Kidney glomerular epithelial cell (primary cell): ENCODE measurements at regions not wholly inside any gene's neighbourhood (a gene's known extent, or its start where the extent isn't known, plus 50 kb on each side); places are given as distances from the start of the nearest gene placed in this dataset.
"Not testable (repeated sequence)": the region's sequence is repeated elsewhere in the genome, so short reads cannot be mapped to it uniquely, and the experiment has no call there.

Experiments used
- DNase-seq: peaks from one replicate; lab custom pipeline; 2025; lab: John Stamatoyannopoulos, UW

DNA sequence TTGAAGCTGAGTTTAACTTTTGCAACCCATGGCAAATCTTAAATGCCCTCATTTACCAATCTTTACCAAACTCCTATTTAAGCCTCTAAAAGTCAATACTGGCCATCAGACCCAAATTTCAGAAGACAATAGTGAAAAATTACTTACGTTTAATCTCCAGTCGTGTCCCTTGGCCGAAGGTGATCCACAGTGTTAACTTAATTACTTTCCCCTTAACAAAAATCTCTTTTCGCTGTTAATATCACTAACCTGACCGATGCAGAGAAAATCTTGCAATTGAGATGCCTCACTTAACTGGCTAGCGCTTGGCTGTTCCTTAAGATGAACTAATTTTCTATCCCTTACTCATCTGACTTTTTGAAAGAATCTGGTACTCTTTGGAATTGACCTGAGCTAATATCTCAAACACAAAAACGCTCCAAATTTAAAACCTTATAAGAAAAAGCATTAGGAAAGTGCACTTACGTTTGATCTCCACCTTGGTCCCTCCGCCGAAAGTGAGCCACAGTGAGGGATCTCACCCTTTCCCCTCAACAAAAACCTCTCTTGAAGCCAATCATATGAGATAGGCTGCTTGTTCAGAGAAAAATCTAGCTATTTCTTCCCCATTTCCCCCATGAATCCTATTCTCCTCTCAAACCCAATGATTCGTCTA is 169.1 kb downstream of the RPIA start:
- no peak for DNase-seq

DNA sequence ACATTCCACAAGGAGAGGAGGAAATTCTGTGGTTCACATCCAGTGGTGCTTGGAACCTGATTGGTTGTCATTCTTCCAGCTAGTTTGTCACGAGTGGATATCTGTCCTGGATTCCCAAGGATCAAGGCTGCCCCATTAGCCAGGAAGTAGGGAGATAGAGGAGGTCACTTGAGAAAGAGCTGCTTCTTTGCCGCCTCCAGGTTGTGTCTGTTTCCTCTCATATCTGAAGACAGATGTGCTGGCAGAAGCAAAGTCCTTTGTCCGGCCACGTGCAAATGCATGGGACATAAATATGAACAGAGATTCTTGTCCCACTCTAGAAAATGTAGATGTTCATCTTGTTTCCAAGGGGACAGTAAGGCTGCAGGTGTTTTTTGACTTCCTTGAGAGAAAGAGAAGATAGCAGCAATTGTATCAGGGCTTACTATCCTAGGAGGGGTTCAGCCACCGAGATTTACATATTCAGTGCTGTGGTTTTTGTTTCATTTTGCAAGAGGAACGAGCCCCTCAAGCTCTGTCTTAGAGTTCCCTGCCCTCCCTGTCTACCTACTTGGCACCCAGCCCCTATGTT is 174.4 kb downstream of the RPIA start:
- DNase-seq = no peak

DNA sequence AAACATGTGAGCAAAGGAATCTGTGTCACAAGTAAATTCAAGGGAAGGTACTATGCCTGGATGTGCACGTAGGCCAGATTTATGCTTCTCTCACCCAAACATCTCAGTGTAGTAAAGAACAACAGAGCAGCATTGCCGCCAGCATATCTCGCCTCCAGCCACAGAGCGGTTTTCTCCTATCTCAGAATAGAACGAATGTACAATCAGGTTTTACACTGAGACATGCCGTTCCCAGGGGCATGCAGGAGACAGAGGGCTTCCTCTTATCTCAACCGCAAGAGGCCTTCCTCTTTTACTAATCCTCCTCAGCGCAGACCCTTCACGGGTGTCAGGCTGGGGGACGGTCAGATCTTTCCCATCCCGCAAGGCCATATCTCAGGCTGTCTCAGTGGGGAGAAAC is 175.3 kb downstream of the RPIA start:
- no peak for DNase-seq

DNA sequence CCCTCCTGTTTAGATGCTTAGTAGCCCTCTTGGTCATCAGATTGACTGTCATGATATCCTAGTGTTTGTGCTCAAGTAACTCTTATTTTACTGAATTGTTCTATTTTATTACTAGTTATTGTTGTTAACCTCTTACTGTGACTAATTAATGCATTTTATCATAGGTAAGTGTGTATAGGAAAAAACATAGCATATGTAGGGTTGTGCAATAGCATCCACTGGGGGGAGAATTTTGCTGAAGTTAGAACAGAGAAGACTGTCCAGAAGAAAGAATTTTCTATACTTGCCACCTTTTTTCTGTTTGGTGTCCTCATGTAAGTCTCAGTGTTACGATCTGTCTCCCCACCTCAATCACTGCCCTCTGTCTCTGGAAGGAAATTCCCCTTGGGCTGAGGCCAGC is 177.4 kb downstream of the RPIA start:
- DNase-seq = no peak

DNA sequence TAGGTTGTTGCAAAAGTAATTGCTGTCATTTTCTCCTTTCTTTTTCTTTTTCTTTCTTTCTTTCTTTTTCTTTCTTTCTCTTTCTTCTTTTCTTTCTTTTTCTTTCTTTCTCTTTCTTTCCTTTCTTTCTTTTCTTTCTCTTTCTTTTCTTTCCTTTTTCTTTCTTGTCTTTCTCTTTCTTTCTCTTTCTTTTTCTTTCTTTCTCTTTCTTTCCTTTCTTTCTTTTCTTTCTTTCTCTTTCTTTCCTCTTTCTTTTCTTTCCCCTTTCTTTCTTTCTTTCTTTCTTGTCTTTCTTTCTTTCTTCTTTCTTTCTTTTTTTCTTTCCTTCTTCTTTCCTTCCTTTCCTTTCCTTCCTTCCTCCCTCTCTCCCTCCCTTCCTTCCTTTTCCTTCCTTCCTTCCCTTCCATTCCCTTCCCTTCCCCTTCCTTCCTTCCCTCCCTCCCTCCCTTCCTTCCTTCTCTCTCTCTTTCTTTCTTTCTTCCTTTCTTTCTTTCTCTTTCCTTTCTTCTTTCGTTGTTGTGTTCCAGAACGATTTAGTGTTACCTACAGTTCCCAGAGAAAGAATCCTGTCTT is 178.9 kb downstream of the RPIA start:
- no peak for DNase-seq

DNA sequence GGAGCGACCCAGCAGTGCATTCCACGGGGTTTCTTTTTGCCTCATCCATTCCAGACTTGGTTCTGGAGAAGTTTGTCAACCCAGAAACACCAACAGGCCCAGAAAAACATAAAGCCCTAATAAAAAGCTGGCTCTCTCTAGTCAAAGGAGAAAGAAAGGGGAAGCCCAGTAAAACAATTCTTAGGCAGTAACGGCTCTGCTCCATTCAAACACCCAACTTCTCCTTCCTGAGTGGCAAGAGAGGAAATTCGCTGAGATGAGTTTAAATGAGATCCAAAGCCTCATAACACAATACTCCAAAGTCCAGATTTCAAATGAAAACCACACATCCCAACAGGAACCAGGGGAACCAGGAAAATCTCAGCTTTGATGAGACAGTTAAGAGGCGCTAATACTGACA is 179.9 kb downstream of the RPIA start:
- no peak for DNase-seq

DNA sequence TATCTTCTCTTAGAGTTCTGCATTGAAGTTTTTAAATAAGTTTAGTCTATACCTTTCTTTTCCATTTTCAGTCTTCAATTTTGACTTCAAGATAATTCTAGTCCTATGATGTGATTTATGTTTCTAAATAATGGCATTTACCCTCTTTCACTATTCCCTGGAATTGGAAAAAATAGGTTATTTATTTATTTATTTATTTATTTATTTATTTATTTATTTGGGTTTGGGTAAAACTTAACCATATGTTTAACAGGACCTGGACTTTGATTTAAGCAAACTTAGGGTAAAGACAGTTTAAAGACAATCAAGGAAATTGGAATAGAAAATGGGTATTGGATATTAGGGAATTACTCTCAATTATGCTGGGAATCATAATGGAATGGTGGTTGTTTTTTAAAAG is 182.1 kb downstream of the RPIA start:
- DNase-seq = no peak

DNA sequence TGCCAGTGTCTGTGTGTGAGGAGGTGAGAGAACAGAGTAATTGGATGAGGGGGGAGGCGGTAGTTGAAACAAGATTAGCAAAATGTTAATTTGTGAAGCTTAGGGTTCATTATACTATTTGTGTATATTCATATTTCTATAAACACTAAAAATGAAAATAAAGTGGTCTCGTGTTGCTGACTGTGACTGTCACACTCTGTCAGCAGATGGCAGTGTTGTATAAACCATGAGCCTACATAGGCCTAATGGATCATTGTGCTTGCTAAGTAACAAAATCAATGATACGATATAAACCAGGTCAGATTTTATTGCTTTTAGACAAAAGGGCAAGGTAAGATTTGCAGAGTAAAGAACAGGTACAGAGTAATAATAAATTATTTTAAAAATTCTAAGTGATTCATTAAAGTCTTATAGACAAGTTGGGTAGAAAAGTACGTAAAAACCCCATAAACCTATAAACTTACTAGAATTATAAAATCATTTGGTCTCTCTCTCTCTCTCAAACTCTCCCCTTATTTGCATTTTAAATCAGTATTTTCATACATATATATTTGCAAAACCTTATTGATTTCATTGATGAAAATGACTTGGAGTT is 182.7 kb downstream of the RPIA start:
- DNase-seq = peak; percentile 48

DNA sequence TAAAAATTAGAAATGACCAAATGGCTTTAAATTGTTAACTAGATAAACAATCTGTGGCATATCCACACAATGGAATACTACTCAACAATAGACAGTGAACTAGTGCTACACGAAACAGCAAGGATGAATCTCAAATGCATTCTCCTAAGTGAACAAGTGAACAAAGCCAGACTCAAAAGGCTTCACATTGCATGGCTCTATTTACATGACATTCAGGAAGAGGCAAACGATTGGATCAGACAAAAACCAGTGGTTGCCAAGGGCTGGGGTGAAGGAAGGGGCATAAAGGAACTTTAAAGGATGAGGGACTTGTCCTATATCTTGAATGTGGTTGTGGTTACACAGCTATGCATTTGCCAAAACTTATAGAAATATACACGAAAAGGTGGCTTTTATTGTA is 184.3 kb downstream of the RPIA start:
- no peak for DNase-seq

DNA sequence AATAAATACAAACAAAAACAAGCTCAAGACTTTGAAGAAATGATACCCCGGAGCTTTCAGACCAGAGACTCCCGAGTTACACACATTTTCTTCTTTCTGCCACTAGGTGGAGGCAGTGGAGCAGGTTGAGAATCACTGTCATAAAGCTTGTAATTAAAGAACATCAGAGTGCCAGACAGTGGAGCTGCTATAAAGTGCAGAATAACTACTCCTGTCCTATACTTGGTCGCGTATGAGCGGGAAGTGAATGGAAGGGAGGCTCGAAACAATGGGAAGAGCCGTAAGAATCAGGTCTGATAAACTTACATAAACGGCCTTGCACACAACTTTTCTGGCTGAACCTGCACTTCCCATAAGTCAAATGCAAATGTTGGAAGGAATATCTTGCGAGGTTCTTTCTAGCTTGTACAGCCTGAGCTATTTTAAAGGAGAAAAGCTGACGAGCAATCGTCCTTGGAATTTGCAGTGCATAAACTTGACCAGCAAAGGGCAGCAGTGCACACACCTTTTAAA is 189.0 kb downstream of the RPIA start:
- peak; percentile 83 for DNase-seq

DNA sequence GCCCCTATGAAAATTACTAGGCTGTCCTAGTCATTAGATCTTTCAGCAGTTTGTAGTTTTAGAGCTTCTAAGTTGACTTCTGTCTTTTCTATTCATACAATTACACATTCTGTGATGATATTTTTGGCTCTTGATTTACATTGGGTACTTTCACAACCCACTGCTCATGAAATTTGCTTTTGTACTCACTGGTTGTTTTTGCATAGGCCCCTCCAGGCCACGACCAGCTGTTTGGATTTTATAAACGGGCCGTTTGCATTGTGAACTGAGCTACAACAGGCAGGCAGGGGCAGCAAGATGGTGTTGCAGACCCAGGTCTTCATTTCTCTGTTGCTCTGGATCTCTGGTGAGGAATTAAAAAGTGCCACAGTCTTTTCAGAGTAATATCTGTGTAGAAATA is 193.8 kb downstream of the RPIA start:
- DNase-seq = no peak

DNA sequence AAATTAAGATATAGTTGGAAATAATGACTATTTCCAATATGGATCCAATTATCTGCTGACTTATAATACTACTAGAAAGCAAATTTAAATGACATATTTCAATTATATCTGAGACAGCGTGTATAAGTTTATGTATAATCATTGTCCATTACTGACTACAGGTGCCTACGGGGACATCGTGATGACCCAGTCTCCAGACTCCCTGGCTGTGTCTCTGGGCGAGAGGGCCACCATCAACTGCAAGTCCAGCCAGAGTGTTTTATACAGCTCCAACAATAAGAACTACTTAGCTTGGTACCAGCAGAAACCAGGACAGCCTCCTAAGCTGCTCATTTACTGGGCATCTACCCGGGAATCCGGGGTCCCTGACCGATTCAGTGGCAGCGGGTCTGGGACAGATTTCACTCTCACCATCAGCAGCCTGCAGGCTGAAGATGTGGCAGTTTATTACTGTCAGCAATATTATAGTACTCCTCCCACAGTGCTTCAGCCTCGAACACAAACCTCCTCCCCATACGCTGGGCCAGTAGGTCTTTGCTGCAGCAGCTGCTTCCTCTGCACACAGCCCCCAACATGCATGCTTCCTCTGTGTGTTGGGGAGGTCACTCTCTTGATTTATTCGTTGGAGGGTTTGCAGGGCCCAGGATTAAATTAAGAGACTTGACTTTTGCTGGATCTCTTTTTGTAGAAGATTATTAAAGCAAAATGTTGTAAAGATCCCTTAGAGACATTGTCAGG is 194.4 kb downstream of the RPIA start:
- DNase-seq = no peak

DNA sequence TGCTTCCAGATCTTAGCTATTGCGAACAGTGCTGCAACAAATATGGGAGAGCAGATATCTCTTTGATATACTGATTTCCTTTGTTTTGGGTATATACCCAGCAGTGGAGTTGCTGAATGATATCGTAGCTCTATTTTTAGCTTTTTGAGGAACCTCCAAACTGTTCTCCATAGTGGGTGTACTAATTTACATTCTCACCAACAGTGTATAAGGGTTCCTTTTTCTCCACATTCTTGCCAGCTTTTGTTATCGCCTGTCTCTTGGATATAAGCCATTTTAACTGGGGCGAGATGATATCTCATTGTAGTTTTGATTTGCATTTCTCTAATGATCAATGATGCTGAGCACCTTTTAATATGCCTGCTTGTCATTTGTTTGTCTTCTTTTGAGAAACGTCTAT is 196.0 kb downstream of the RPIA start:
- DNase-seq = not testable (repeated sequence)

DNA sequence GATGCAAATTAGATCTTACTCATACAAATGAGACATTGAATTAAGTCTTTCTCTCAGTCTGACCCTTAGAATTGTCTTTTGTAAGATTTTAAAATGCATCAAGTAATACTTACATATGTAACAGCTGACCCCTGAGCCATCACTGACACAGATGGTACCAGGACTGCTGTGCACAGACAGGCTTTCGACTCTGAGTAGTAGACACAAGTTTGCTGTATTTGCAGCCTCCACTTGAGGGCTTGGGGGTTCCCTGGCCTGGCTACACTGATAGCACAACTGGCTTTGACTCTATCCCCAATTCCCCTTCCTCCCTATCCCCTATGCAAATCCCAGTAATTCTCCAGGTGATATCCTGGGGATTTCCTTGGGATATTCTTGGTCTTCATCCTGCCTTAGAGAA is 200.7 kb downstream of the RPIA start:
- no peak for DNase-seq

DNA sequence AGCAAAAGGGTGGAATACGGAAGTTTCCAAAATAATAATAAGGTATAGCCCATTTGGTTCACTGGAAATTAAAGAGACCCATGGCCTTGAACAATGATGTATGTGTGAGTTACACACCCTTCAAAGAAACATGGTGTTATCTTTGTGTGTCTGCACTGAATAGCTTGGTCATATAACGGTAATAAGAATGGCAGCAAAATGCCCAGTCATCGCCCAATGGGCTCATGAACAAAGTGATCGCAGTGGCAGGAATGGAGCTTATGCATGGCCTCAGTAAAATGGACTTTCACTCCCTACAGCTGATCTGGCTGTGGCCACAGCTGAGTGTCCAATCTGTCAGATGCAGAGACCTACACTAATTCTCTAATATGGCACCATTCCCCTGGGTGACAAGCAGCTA is 201.3 kb downstream of the RPIA start:
- no peak for DNase-seq

DNA sequence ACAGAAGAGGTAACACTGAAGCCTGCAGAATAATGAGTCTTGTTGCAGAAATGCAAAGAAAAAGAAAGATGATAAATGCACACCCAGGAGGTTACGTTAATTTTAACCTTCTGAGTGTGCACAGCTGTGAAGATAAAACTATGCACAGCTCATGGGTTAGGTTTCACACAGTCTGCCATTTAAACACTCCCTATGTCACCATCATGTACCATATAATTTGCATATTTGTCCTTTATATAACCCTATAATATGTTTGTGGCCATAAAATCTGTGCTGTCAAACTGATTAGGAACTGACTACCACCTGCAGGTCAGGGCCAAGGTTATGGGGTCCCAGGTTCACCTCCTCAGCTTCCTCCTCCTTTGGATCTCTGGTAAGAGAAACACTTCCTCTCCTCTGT is 205.5 kb downstream of the RPIA start:
- no peak for DNase-seq

DNA sequence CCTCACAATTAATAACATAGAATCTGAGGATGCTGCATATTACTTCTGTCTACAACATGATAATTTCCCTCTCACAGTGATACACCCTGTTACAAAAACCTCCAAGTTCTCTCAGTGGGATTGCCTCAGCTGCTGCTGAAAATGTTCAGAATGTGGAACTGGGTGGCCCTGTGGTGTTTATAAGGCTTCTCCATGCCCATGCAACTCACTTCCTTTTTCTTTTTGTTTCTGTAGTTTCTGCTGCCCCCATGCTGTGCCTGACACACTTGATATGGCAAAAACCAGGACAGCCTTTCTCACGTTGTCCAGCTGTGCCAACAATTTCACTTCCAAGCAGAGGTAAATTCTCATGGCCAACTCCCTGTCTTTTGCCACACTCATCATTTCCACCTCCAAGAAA is 206.2 kb downstream of the RPIA start:
- DNase-seq = no peak

DNA sequence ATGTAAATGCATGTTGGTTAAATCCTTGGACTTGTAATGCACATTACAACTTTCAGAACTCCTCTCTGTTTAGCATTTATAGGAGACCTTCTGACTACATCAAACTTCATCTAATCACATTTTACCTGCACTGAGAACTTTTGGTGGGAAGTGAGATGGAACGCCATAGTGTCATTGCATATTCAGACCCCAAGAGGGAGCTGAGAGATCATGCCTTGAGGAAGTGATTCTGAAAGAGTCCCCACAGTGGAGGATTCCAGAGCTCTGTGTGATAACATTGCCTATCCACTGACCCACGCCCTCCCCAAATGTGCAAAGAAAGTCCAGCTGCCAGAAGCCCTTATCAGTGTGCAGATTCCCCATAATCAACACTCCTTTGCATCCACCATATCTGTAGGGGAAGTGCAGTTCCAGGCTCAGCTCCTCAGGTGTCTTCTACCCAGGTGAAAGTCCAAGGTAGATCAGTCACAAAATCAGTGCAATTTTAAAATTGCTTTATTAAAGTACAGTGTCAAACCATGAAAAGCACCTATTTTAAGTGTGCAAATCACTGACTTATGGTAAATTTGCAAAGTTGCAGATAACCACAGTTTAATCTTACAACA is 212.4 kb downstream of the RPIA start:
- DNase-seq = peak; percentile 38

DNA sequence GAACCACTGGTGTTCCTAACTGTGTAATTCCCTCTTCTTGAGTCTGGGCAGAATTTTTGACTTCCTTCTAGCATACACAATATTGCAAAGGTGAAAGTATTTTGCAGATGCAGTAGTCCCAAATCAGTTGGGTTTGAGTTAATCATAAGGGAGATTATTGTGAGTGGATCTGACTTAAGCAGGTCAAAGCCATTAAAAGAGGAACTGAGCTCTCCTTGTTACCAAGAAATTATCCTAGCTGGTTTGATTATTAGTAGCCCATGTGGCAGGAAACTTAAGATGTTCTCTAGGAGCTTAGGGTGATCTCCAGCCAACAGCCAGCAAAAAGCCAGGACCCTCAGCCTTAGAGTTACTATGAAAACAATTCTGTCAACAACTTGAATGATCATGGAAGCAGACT is 221.8 kb downstream of the RPIA start:
- no peak for DNase-seq

DNA sequence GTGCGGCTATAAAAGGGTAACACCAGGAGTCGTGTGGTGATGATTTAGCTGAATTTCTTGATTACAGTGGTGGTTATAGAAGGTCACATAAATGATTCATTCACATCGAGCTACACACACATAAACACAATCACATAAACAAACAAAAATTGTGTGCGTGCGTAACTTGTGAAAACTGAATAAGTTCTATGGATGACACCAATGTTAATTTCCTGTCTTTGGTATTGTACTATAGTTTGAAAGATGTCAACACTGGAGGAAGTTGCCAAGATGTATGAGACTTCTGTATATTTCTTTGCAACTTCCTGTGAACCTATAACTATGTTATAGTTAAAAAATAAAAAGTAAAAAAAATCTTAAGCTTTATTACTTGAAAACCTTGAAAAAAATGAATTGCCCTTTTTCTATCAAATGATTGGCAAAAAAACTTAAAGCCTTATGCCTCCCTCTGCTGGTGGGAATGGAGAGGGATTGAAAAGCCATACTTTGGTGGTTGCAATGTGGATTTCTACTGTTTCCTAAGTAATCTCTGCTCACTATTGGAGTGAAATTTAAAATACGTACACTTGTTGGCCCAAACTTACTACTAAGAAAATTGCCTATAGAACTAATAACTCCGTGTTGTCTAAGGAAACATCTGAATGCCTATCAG is 227.7 kb downstream of the RPIA start:
- DNase-seq = peak; percentile 15

DNA sequence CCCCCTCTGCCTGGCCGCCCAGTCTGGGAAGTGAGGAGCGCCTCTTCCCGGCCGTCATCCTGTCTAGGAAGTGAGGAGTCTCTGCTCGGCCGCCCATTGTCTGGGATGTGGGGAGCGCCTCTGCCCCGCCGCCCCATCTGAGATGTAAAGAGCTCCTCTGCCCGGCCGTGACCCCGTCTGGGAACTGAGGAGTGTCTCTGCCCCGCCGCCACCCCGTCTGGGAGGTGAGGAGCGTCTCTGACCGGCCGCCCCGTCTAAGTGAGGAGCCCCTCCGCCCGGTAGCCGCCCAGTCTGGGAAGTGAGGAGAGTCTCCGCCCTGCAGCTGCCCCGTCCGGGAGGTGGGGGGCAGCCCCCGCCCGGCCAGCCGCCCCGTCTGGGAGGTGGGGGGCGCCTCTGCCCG is 228.9 kb downstream of the RPIA start:
- DNase-seq = not testable (repeated sequence)

DNA sequence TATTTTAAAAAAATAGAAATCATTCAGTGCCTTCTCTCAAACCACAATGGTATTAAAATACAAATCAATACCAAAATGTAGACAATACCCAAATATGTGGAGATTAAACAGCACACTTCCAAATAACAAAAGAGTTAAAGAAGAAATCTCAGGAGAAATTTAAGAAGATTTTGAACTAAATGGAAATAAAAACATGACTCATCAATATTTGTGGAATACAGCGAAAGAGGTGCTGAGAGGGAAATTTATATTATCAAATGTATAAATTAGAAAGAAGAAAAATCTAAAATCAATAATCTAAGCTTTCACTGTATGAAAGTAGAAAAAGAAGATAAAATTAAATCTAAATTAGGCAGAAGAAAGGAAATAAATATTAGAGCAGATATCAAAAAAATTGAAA is 233.1 kb downstream of the RPIA start:
- no peak for DNase-seq
